ENCODE measurements at regions not wholly inside any gene's neighbourhood (a gene's known extent, or its start where the extent isn't known, plus 50 kb on each side); places are given as distances from the start of the nearest gene placed in this dataset.

DNA sequence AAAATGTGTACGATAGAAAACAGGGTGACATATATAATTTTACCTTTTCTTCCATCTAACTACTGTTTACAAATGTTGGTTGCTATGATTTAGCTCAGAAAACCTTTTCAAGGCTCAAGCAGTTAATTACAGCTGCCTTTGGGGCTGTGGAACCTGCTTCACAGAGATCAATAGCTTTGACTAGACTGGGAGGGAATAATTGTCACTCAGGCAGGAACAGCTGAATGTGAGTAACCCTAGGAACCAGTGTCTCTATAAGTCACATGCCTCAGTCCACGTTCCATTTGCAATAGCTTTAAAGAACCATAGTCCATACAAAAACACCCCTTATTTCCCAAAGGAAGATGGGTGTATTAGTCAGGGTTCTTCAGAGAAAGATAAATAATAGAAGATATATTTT lies 306.8 kb upstream of the ERCC4 start:
- TF ChIP-seq, protein P1, sequence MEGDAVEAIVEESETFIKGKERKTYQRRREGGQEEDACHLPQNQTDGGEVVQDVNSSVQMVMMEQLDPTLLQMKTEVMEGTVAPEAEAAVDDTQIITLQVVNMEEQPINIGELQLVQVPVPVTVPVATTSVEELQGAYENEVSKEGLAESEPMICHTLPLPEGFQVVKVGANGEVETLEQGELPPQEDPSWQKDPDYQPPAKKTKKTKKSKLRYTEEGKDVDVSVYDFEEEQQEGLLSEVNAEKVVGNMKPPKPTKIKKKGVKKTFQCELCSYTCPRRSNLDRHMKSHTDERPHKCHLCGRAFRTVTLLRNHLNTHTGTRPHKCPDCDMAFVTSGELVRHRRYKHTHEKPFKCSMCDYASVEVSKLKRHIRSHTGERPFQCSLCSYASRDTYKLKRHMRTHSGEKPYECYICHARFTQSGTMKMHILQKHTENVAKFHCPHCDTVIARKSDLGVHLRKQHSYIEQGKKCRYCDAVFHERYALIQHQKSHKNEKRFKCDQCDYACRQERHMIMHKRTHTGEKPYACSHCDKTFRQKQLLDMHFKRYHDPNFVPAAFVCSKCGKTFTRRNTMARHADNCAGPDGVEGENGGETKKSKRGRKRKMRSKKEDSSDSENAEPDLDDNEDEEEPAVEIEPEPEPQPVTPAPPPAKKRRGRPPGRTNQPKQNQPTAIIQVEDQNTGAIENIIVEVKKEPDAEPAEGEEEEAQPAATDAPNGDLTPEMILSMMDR (IDR thresholded peaks at IDR 0.05), result no peak
- Histone ChIP-seq H3K27me3 (ENCODE audit: control insufficient read depth in 2 of 2, insufficient read depth in 2 of 2, low read length in 2 of 2) (no peaks in the 10 kb centered on the region), H3K9me3 (replicated peaks in 1 of 2; ENCODE audit: control insufficient read depth in 1 of 2, insufficient read depth in 1 of 2, low read length in 2 of 2) (peaks cover 0 to 4% of the 10 kb centered on the region in 2 donors), H3K4me1 (ENCODE audit: control insufficient read depth in 1 of 2, insufficient read depth in 2 of 2, low read length in 2 of 2) (no peaks in the 10 kb centered on the region), H3K4me3 (replicated peaks in 1 of 3; ENCODE audit: low read depth in 2 of 3, low read length in 3 of 3) (no peak overlapping the region), H3K9ac (ENCODE audit: insufficient read depth, low read length, poor library complexity, severe bottlenecking) (no peak overlapping the region), H3K4me2 (replicated peaks; ENCODE audit: extremely low read depth, low read length, poor library complexity, severe bottlenecking) (no peak overlapping the region), H3K79me2 (ENCODE audit: insufficient read depth, low read length) (no peaks in the 10 kb centered on the region), H4K20me1 (ENCODE audit: insufficient read depth, low read length) (no peaks in the 10 kb centered on the region), H3K36me3 (replicated peaks in 1 of 2; ENCODE audit: control insufficient read depth in 1 of 2, insufficient read depth in 2 of 2, low read length in 2 of 2) (no peaks in the 10 kb centered on the region), H3K27ac (ENCODE audit: low read depth in 1 of 2, low read length in 2 of 2) (no peak overlapping the region), H2AFZ (ENCODE audit: insufficient read depth, low read depth, low read length, poor library complexity, severe bottlenecking) (no peak overlapping the region)
- DNase-seq, result no peak
- H3K36me3 Mint-ChIP-seq, result no peaks in the 10 kb centered on the region
- peaks cover 0 to 4% (median 2%) of the 10 kb centered on the region in 3 donors for H3K27me3 Mint-ChIP-seq (ENCODE audit: low read depth in 3 of 3)
- H3K4me3 Mint-ChIP-seq, result no peak overlapping the region
- no peaks in the 10 kb centered on the region for H3K4me1 Mint-ChIP-seq
- intact Hi-C loops (cut with micrococcal nuclease), result no loop called here
- peaks cover 0 to 10% (median 4%) of the 10 kb centered on the region in 7 donors for H3K9me3 Mint-ChIP-seq
- no peak overlapping the region for H3K27ac Mint-ChIP-seq
- WGBS (ENCODE audit: insufficient coverage), result no CpG with 5 or more reads among the region's 2 CpGs

DNA sequence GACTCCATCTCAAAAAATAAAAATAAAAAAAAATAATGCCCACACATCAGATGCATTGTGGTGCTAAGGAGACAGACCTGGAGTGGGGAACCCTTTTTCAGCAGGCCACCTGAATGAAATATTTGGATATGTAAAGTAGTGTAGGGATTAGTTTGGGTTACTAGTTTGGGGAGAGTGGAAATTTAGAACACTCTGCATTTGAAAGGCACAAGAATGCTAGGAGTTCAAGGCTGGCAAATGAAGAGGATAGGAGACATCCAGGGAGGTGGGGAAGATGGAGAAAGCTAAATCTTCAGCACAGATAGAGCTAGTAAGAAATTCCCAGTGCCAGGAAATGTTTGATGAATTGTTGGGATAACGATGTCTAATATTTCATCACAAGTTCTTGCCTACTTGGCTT lies 298.3 kb upstream of the ERCC4 start:
- intact Hi-C loops (cut with micrococcal nuclease), result no loop called here
- peaks cover 0 to 4% (median 3%) of the 10 kb centered on the region in 7 donors for H3K9me3 Mint-ChIP-seq
- Histone ChIP-seq H3K4me1 (ENCODE audit: control insufficient read depth in 1 of 2, insufficient read depth in 2 of 2, low read length in 2 of 2) (no peaks in the 10 kb centered on the region), H3K4me2 (replicated peaks; ENCODE audit: extremely low read depth, low read length, poor library complexity, severe bottlenecking) (no peak overlapping the region), H3K79me2 (ENCODE audit: insufficient read depth, low read length) (no peaks in the 10 kb centered on the region), H3K27ac (ENCODE audit: low read depth in 1 of 2, low read length in 2 of 2) (no peak overlapping the region), H3K9me3 (replicated peaks in 1 of 2; ENCODE audit: control insufficient read depth in 1 of 2, insufficient read depth in 1 of 2, low read length in 2 of 2) (no peaks in the 10 kb centered on the region), H4K20me1 (ENCODE audit: insufficient read depth, low read length) (no peaks in the 10 kb centered on the region), H3K27me3 (ENCODE audit: control insufficient read depth in 2 of 2, insufficient read depth in 2 of 2, low read length in 2 of 2) (no peaks in the 10 kb centered on the region), H2AFZ (ENCODE audit: insufficient read depth, low read depth, low read length, poor library complexity, severe bottlenecking) (no peak overlapping the region), H3K4me3 (replicated peaks in 1 of 3; ENCODE audit: low read depth in 2 of 3, low read length in 3 of 3) (no peak overlapping the region), H3K36me3 (replicated peaks in 1 of 2; ENCODE audit: control insufficient read depth in 1 of 2, insufficient read depth in 2 of 2, low read length in 2 of 2) (no peaks in the 10 kb centered on the region), H3K9ac (ENCODE audit: insufficient read depth, low read length, poor library complexity, severe bottlenecking) (no peak overlapping the region)
- no CpG with 5 or more reads among the region's 1 CpG for WGBS (ENCODE audit: insufficient coverage)
- H3K27ac Mint-ChIP-seq, result no peak overlapping the region
- TF ChIP-seq, protein P1 (IDR thresholded peaks at IDR 0.05), result no peak
- H3K36me3 Mint-ChIP-seq, result no peaks in the 10 kb centered on the region
- DNase-seq, result no peak
- no peaks in the 10 kb centered on the region for H3K27me3 Mint-ChIP-seq (ENCODE audit: low read depth in 3 of 3)
- no peak overlapping the region for H3K4me3 Mint-ChIP-seq
- no peaks in the 10 kb centered on the region for H3K4me1 Mint-ChIP-seq

Data from CD14-positive monocyte (primary cell).